MCF 10A (cell line): ENCODE measurements at regions not wholly inside any gene's neighbourhood (a gene's known extent, or its start where the extent isn't known, plus 50 kb on each side); places are given as distances from the start of the nearest gene placed in this dataset.

Experiments used
- BruUV-seq: library from RNA; stranded (reverse); fragments of 400-500 nt; replicated peaks from 2 replicates; lab custom pipeline; 2021; lab: Mats Ljungman, UMichigan
- CTCF ChIA-PET: fragments of 300-600 bp; sonication (Branson Sonifier 250); formaldehyde crosslinking; extraction: SDS; loops from one replicate; lab custom pipeline; 2021; ENCODE audit warnings: antibody characterized with exemption, inconsistent platforms; lab: Yijun Ruan, JAX
- POLR2A ChIA-PET: fragments of 300-600, 350-650 bp; sonication (Branson Sonifier 250); formaldehyde crosslinking; extraction: SDS; loops from one replicate; lab custom pipeline; 2020; ENCODE audit warnings: antibody characterized with exemption, inconsistent platforms; lab: Yijun Ruan, JAX
- DNase-seq: peaks from one replicate; pipeline ENCODE4 v3.0.0-alpha.2; 2018; ENCODE audit not compliant: unreplicated experiment
- H3K27ac Mint-ChIP-seq: one replicate; pipeline ENCODE4 v1.8.0; 2022; ENCODE audit warnings: mild to moderate bottlenecking, low read depth, mixed read lengths; ENCODE audit not compliant: unreplicated experiment
- H3K27me3 Mint-ChIP-seq: one replicate; pipeline ENCODE4 v1.8.0; 2022; ENCODE audit warnings: mixed read lengths; ENCODE audit not compliant: insufficient read depth, unreplicated experiment
- H3K36me3 Mint-ChIP-seq: one replicate; pipeline ENCODE4 v1.8.0; 2022; ENCODE audit warnings: mild to moderate bottlenecking, moderate library complexity, mixed read lengths; ENCODE audit not compliant: insufficient read depth, unreplicated experiment
- H3K4me1 Mint-ChIP-seq: one replicate; pipeline ENCODE4 v1.8.0; 2022; ENCODE audit warnings: mixed read lengths; ENCODE audit not compliant: insufficient read depth, unreplicated experiment
- H3K4me3 Mint-ChIP-seq: one replicate; pipeline ENCODE4 v1.8.0; 2022; ENCODE audit warnings: mild to moderate bottlenecking, moderate library complexity, mixed read lengths; ENCODE audit not compliant: unreplicated experiment
- H3K9me3 Mint-ChIP-seq: one replicate; pipeline ENCODE4 v1.8.0; 2022; ENCODE audit warnings: mixed read lengths; ENCODE audit not compliant: unreplicated experiment
- CTCF ChIP-seq: fragments of 200-600 bp; IDR thresholded peaks from one replicate; pipeline ENCODE4 v1.8.0; 2022; ENCODE audit warnings: antibody characterized with exemption, mild to moderate bottlenecking; ENCODE audit not compliant: unreplicated experiment
- intact Hi-C: fragments of 100-400 bp; cut with micrococcal nuclease; formaldehyde crosslinking; loops from 2 replicates; pipeline ENCODE4 v1.14.1; 2022

GRCh38 chr20:5445611-5446010, 128.9 kb upstream of the PROKR2 start:
- intact Hi-C loops: no loop called here
- no TSS peak for BruUV-seq
- CTCF ChIA-PET: interaction anchor here (0.7 to 8.8 kb wide), 6 partner anchors 8 to 319 kb away, joined by 3 to 348 read pairs (median 29); partner anchors contain the start of gene CDS2
- H3K27me3 Mint-ChIP-seq: peaks cover 88% of the 10 kb centered on the region
- no peaks in the 10 kb centered on the region for H3K4me1 Mint-ChIP-seq
- no peak for DNase-seq
- TF ChIP-seq CTCF: no peak
- no peak overlapping the region for H3K27ac Mint-ChIP-seq
- no peaks in the 10 kb centered on the region for H3K9me3 Mint-ChIP-seq
- POLR2A ChIA-PET: interaction anchor here (1.2 kb wide), 1 partner anchor 14 kb away, joined by 4 read pairs; no protein-coding TSS in a partner anchor
- no peak overlapping the region for H3K4me3 Mint-ChIP-seq
- no peaks in the 10 kb centered on the region for H3K36me3 Mint-ChIP-seq

GRCh38 chr20:5442101-5442500, 125.3 kb upstream of the PROKR2 start:
- CTCF ChIA-PET: no interaction called here
- intact Hi-C loops: no loop called here
- POLR2A ChIA-PET: interaction anchor here (1.1 kb wide), 1 partner anchor 237 kb away, joined by 3 read pairs; no protein-coding TSS in a partner anchor
- Mint-ChIP-seq H3K36me3 (no peaks in the 10 kb centered on the region), H3K4me3 (no peak overlapping the region), H3K9me3 (no peaks in the 10 kb centered on the region), H3K4me1 (no peaks in the 10 kb centered on the region), H3K27ac (no peak overlapping the region), H3K27me3 (peaks cover 96% of the 10 kb centered on the region)
- DNase-seq: no peak
- no peak for TF ChIP-seq CTCF
- BruUV-seq: no TSS peak

GRCh38 chr20:5434116-5434515, 117.4 kb upstream of the PROKR2 start:
- Mint-ChIP-seq H3K4me1 (no peaks in the 10 kb centered on the region), H3K4me3 (no peak overlapping the region)
- BruUV-seq: no TSS peak

GRCh38 chr20:5433352-5433751, 116.6 kb upstream of the PROKR2 start:
- no peak for DNase-seq
- no TSS peak for BruUV-seq
- CTCF ChIA-PET: interaction anchor here (1.9 kb wide), 1 partner anchor 15 kb away, joined by 10 read pairs; no protein-coding TSS in a partner anchor
- no peaks in the 10 kb centered on the region for H3K36me3 Mint-ChIP-seq
- intact Hi-C loops: no loop called here
- H3K27ac Mint-ChIP-seq: no peak overlapping the region
- no peak overlapping the region for H3K4me3 Mint-ChIP-seq
- POLR2A ChIA-PET: no interaction called here
- H3K4me1 Mint-ChIP-seq: no peaks in the 10 kb centered on the region
- peaks cover 94% of the 10 kb centered on the region for H3K27me3 Mint-ChIP-seq
- no peak for TF ChIP-seq CTCF
- no peaks in the 10 kb centered on the region for H3K9me3 Mint-ChIP-seq

More at GRCh38 chr20:5434116-5434515, 117.4 kb upstream of the PROKR2 start:
- no peak for DNase-seq
- H3K27me3 Mint-ChIP-seq: peaks cover 94% of the 10 kb centered on the region
- ChIA-PET POLR2A (no interaction called here), CTCF (interaction anchor here (1.9 kb wide), 1 partner anchor 14 kb away, joined by 10 read pairs; no protein-coding TSS in a partner anchor)
- no peak for TF ChIP-seq CTCF
- no peak overlapping the region for H3K27ac Mint-ChIP-seq
- intact Hi-C loops: no loop called here
- H3K9me3 Mint-ChIP-seq: no peaks in the 10 kb centered on the region
- no peaks in the 10 kb centered on the region for H3K36me3 Mint-ChIP-seq
